HG03565 (cell line): ENCODE measurements at regions not wholly inside any gene's neighbourhood (a gene's known extent, or its start where the extent isn't known, plus 50 kb on each side); places are given as distances from the start of the nearest gene placed in this dataset.

Experiments
- ATAC-seq: cut with Tn5 transposase; IDR thresholded peaks from one replicate; pipeline ENCODE4 v1.9.1; 2021; ENCODE audit warnings: mild to moderate bottlenecking, moderate library complexity; ENCODE audit not compliant: unreplicated experiment

DNA sequence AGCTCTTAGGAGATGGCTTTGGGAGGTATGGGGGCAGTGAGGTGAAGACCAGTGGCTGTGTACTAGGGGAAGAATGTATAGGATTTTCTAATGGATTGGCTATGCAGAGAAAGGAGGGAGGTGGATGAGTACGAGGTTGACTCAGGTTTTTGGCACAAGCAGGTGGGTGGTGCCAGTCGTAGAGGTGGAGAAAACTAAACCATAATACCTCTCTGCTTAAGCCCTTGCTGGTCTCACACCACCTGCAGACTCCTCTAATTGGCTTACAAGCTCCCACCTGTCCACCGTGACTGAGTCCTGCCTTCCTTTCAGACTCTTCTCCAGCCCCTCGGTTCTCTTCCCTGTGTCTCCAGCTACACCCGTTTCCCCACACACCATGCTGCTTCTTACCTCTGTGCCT lies 521.7 kb upstream of the CLINT1 start:
- ATAC-seq: no peak

DNA sequence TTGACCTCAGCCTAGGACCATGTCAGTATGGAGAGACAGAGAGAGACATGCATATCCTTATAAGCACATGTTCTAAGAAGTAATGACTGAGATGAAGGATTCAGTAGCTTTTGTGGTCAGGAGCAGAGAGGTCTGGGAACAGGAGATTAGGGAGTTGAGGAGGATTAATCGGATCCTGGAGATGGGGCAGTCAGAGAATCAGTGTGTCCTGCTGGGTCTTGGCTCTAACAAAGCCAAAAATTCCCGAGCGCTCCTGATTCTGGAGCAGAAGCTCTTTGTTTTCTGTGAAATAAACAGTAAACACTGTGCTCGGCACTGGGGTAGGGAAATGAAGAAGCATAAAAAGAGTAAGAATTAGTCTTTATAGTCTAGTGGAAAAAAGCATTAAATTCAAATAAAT lies 520.0 kb upstream of the CLINT1 start:
- no peak for ATAC-seq

DNA sequence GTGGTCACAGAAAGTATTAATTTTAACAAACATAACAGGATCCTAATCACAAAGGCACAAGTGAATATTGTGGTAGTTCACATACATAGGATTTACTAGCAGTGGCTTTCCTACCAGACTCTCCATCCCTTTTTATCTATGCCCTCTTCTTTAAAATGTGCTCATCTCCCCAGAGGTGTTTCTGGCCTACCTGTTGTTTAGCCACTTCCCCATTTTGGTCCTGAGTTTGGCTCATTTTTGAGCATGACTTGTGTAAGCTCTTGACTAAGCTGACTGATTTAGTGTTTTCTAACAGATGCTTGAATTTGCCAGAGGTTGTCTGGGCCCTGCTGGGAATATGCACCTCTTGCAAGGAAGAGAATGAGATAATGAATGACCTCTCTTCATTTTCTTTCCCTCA lies 517.7 kb upstream of the CLINT1 start:
- ATAC-seq: no peak

DNA sequence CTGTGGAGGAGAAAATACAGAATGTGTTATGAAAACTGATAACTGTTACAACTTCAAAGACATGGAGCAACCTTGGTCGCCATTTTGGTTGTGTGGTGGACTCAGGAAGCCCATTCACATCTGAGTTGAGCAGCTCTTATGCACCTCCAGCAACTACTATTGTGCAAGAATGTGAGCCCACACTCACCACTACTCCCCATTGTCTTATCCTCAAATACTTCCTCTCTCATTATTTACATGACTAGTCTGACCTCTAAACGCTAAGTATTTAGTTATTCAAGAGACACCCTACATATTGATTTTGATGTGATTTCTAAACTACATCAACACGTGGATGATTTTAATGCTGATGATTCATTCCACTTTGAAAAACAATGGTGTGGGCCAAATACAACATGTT lies 516.6 kb upstream of the CLINT1 start:
- no peak for ATAC-seq

DNA sequence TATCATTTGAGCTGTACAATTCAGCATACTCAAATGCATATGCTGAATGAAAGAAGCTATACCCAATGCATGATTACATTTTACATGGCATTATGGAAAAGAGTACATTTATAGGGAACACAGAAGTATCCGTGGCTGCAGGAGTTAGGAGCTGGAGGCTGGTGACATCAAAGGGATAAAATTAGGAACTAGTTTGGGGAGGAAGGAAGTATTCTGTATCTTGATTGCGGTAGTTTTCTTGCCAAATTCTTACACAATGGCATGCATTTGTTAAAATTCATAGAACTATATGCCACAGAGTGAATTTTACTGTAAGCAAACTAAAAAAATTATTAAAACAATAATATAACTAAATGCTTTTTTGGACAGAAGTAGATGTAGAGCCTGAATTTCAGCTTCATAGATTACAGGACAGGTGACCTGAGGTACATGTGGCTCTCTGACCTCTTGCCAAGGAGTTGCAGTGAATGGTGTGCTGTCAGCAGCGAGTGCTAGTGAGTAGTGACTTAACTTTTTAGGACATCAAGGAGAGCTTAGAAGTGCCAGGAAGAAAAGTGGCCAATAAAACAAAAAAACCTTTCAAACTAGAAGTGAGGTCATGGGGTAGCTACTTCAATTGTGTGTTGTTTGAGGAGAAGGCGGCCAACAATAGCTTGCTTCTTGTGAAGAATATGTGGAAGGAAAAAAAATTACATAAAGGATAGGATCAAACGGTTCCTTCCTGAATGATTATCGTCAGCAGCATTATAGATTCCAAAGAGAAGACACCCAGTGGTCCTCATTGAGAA lies 514.9 kb upstream of the CLINT1 start:
- ATAC-seq: no peak

DNA sequence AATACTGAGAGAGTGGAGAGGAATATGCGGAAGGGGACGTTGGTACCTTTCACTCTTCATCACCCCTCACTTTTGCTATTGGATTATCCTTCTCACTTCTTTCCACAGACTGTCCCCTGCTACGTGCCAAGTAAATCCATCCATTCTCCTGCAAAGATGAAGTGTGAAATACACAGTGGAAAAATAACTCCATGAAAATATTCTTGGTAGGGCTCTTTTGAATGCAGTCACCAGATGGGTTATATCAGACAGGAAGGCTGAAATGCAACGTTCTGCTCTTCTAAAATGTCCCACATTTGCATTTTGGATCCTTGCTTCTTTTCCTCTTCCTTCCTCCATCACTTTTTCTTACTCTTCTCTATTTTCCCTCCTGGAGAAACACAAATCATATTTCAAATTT lies 510.3 kb upstream of the CLINT1 start:
- no peak for ATAC-seq

DNA sequence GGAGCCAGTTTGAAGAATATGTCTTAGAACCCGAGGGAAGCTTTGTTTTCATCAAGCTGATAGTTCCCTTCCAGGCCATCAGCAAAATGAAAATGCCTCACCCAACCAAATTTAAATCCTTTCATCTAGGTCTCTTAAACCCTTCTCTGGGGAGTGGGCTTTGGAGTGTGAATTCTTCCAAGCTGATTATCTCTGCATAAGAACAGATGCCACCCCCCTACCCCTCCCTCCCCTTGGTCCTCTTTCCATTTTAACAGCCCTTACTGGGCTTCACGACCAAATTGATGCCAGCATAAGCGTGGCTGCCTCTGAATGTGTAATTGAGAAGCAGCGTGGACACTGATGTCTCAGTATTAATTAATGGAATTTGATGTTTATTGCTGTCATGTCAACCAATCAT lies 509.7 kb upstream of the CLINT1 start:
- no peak for ATAC-seq

DNA sequence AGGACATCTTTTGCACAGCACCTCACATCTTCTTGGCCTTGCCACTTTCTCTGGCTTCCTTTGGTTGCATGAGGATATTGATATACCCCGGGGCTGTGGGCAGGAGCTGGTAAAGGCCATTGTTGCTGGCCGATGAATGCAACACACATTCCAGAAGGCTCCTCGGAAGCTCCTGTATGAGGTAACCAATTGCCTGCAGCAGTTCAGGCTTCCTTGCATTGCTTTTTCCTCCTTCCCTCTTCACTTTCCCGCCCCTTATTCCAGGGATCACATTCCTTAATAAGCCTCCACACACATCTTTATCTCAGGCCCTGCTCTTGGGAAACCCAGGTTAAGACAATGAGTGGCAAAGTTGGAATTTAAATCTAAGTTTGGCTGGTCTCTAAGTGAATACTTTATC lies 505.4 kb upstream of the CLINT1 start:
- ATAC-seq: no peak

DNA sequence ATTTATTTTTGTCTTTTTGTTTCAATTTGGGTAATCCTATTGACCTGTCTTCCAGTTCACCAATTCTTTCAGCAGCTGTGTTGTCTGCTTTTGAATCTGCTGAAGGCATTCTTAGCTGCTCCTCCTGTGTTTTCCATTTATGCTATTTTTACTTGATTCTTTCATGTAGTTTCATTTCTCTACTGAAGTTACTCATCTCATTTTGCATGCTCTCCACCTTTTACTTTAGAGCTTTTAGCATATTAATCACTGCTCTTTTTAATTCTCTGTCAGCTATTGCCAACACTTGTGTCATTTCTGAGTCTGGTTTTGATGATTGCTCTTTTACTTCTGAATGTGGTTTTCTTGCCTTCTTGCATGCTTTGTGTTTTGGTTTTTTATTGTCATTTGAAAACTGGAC lies 496.0 kb upstream of the CLINT1 start:
- no peak for ATAC-seq

DNA sequence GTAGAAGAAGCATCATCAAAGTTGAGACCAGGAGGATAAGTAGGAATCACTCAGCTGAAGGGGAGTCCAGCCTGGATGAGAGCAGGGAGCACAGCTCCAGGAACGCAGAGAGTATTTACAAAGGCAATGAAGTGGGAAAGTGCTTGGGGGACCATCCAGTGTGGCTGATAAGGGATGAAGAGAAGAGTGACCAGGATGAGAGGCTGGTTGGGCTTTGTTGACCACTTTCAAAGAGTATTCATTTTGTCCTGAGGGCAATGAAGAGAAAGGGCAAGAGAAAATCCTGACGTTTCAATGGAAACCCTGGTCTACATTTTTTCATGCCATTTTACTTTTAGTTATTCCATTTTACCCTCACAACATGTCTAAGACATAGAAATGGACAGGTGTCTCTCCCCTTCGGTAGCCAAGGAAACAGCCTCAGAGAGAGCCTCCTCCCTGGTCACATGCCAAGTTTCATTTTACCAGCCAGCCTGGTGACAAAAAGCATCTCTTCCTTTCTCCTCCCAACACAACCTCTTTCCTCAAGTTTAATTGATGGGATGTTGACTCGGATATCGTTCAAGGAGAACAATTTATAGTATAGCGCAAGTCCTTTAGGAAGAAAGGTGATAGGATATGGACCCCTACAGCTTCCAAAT lies 492.7 kb upstream of the CLINT1 start:
- ATAC-seq: no peak

DNA sequence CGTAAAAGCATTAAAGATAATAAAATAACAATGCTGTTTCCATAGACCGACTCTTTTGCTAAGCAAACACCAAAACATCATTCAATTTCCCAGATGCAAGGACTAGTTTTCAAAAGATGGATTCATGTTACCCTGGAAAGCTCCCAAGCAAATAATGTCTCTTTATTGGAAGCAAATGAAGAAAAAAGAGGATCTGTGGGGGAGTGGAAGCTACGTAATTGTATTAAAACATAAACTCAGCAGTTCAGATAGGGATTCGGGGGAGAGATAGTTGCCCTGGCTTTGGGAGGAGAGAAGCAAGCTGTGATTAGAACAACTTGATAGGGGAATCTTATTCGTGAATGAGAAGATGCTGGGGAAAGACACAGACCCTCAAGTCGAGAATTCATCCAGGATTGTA lies 491.0 kb upstream of the CLINT1 start:
- no peak for ATAC-seq

DNA sequence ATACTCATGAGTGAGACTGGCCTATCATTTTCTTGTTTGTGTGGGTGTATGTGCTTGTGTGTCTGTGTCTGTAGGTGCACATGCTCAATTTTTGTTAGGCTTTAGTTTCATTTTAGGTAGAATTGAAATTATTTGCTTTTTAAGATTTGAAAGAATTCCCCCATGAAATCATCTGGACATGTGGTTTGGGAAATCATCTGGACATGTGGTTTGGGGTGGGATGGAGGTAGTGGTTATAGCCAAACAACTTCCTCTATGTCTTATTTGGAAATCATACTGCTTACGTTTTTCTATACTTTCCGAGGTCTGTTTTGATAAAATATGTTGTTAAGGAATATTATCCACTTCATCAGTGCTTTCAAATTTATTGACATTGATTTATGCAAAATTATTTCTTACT lies 485.4 kb upstream of the CLINT1 start:
- ATAC-seq: no peak

DNA sequence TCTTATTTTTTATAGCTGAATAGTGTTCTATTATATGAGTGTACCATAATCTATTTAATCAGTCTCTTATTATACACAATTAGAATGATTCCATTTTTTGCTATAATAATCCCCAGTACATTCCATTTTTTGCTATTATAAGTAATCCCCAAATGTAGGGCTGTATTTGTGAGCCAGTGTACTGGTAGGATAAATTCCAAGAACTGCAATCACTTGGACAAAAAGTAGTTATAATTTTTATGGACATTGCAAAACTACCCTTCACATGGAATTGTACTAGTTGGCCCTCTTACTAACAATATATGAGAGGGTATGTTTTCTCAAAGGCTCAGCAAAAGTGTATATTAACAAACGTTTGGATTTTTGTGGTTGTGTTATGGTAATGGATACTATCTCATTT lies 481.7 kb upstream of the CLINT1 start:
- ATAC-seq: no peak

DNA sequence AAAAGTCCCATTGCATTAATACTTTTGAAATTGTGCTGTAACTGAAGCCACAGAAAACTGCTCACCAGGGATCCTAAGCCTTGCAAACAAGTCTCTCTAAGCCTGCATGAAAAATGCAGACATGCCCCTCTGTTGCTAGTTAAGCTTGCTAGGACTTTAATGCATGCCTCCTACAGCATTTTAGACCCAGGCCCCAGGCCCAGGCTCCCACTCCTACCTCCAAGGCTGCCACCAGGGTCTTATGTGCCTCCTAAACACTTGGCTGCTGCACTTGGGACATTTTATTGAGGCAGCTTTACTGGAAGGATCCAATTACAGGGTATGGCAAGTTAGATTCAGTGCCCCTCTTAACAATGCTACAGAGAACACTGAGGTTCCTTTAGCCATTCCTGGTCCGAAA lies 467.3 kb upstream of the CLINT1 start:
- ATAC-seq: no peak

DNA sequence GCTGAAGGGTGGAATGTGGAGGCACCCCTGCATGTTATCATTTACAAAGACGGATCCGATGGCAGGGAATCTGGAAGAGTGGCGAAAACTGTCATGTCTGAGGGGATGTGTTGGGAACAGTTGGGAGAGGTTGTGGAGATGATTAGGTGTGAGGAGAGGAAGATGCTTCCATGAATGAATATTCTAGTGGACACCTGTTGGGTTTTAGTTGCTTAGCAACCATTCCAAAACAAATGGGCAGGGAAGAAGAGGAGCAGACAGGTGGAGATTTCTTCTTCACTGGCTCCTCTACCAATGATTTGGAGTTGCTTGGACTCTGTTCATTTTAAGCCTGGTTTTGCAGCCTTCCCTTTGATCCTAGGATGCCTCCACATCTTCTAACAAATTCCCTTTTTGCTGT lies 465.3 kb upstream of the CLINT1 start:
- no peak for ATAC-seq

DNA sequence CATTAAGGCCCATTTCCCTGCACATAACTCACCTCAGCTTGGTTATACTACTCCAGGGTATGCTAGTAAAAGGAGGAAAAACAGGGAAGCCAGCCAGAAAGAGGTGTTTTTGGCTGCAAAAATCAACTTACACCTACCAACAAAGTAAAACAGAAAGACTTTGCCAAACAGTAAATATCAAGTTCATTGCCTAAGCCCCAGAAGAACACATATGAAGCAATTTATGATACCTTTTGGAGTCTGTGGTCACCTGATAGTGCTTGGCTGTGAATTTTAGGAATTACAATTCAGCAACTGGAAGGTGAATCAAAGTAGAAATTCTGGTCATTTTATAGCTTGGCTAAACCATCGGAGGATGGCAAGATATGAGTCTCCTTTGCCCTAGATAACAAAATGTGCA lies 463.7 kb upstream of the CLINT1 start:
- no peak for ATAC-seq

DNA sequence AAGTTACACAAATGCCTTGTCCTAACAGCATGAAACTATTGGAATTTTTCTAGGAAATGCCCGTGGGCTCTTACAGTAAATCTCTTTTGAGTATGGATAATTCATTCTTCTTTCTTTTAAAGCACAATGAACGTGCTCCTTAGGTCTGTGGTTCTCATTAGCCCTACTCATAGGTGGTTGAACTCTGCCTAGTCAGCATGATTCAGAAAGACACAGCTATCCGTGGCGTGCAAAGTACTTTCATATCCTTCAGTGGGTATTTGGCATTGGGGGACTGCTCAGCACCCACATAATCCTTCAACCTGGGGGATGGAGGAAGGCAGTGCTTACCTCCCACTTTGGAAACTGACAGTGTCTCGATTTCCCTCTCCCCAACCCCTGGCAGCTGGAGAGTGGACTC lies 462.0 kb upstream of the CLINT1 start:
- ATAC-seq: no peak

DNA sequence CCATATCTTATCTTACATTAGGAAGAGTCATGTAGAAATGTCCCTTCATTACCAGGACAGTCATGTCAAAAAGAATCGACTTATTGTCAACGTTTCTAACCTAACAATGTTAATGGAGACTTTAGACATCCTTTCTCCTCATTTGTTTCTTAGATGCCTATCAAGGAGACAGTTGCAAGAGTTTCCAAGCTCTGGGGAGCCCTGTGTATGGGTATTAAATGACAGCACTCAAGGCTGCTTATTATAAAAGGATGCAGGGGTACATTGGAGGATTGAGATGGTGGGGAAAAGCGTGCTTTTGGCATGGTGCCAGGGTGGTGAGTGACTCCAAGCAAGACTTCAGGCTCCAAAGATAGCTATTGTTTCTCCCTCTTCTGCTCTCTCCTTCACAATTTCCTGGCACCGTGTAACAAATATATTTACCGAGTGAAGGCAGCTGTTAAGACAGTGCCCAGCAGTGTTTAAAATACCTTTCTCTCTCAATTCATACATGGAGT lies 461.3 kb upstream of the CLINT1 start:
- ATAC-seq: no peak

DNA sequence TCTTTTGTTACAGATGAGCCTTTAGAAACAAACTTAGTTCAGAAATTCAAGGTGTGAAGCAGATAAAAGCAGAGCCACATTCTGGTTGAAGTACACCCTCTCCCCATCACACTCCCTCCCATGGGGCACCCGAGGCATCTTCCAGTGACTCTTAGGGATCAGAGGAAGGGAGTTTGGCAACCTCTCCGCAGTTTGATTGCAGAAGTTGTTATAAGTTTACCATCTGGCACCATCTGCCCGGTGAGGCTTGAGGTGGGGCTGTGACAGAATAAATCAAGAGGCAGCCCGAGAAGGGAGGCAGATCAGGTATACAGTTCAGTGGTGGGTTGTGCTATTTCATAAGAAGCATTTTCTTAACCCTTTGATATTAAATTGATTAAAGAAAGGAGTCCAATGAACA lies 458.6 kb upstream of the CLINT1 start:
- no peak for ATAC-seq

DNA sequence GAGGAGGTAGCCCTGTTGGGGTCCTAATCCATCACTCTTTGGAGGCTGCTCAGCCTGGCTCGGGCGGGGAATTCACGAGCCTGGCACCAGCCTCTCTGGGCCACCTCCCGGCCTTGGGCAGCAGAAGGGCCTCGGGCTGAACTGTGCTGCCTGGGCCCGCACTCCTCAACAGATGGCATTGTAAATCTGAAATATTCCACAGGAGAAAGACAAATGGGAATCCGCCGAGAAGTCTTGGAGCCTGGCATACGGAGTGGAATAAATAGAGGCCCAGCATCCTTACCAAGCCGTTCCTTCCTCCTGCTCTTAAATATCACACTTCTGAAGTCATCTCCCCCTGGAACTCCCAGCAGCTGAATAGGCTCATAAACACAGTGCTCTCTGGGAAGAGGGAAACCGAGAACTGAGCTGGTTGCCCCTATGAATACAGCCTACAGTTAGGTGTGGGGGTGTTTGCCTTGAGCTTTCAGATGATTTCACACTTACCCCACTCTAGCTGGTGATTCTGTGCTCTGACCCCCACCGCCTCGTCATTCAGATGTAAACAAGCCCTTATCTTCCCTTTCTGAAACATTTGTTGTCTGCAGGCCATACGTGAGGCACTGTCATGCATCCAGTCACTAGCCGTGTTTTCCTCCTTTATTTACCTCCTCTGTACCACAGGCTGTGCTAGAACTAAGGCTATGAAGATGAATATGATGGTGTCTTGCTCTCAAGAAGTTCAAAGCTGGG lies 455.0 kb upstream of the CLINT1 start:
- ATAC-seq: no peak

DNA sequence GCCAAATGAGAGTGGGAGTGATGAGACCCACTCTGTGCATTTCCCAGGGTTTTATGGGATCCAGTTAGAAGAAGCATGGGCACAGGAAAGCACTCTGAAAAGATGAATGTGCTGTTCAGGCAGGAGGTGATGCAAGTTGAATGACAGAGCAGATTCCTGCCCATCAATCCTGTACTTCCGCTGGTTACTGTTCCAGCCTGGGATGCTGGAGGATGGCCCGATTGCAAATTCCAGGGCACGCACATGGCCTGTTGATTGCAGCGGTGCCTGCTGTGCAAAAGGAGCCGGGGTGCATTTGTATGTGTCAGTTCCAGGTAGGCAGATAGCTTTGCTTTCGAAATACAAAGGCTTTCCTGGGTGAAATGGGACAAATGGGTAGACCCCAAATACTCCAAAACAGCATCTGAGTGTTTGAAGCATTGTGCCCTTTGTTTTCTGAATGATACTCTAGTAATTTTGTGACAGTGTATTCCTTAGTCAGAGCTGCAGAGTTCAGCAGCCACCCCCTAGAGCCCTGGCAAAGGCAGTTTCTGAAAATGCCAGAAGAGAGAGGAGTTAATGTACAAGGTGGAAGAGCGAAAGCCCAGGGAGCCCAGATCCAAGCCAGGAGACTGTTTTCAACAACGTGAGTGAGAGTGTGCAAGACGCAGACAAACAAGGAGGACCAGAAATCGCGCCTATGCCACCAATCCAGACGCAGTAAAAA lies 454.2 kb upstream of the CLINT1 start:
- no peak for ATAC-seq
